HG03095 (cell line): ENCODE measurements at regions not wholly inside any gene's neighbourhood (a gene's known extent, or its start where the extent isn't known, plus 50 kb on each side); places are given as distances from the start of the nearest gene placed in this dataset.
"Not testable (repeated sequence)": the region's sequence is repeated elsewhere in the genome, so short reads cannot be mapped to it uniquely, and the experiment has no call there.

Experiments
- ATAC-seq: cut with Tn5 transposase; IDR thresholded peaks from one replicate; pipeline ENCODE4 v1.9.1; 2021; ENCODE audit warnings: moderate library complexity; ENCODE audit not compliant: unreplicated experiment

DNA sequence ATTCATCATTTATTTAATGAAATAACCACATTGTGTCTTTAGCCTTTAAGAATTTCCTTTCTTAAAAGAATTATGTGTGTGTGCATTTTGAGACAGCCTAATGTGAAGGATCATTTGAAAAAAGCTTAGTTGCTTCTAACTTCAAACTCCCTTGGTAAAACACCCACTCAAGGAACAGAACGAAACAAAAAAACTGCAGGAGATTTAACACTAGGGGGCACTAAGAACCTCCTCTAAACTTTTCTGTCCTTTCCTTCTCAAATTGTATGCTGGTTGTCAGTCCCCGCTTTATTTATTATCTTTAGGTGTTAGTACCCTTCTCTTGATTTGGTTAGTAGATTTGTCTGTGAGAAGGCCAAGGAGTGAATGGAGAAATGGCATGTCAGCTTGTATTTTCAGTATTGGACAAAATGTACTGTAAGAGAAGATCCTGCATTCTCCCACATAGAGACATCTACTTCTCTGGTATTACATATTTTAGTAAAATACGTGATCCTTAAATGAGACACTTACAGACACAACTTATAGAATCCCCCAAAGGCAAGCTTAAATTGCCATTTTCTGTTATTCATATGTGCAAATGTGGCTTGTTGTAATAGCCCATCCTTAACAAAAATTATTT is 229.7 kb downstream of the MRPS30 start:
- ATAC-seq = peak; percentile 86

DNA sequence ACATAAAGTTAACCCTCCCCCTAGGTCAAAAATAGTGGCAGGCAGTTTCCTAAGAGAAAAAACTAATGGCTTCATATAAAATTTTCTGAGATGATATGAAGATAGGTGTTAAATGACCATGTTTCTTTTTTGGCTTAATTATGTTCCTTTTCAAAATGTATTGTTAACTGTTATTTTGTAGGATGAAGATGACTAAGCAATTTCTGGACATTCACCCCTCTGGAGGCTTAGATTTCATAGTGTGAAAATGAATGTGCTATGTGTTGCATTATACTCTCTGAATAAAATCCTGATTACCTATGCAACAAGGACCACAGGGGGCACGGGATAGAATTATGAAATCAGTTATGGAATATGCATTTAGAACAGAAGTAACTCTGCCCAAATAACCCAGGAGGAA is 233.5 kb downstream of the MRPS30 start:
- no peak for ATAC-seq

DNA sequence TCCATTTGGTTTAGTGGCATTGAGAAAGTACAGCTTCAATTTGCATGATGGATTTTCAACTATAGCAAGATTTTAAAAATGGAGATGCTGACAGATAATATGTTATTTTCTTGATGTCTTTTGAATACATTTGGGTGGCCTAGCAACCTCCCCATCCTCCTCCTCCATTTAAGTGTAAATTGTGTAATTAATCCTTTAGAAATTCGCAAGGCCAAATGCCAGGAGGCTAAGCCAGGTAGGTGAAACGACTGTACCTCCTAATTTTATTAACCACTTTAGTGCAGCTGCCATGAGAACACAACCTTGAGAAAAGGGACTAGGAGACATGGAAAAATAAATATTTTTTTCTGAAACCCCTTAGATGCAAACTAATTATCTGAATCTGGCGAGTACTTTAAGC is 248.8 kb downstream of the MRPS30 start:
- ATAC-seq = no peak

GRCh38 chr5:45060724-45061123 is 252.0 kb downstream of the MRPS30 start:
- no peak for ATAC-seq

DNA sequence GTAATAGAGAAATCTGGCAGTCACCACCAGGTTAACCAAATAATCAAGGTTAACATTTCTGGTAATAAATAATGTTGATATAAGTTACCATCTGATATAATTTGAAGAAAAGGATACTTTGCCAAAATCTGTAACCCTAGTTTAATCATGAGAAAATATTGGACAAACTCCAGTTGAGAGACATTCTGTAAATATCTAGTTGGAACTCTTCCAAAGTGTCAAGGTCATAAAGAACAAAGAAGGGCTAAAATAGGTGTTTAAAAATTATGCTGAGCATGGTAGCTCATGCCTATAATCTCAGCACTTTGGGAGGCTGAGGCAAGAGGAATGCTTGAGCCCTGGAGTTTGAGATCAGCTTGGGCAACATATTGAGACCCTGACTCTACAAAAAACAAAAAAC is 253.3 kb downstream of the MRPS30 start:
- ATAC-seq = no peak

GRCh38 chr5:45081082-45081481 is 272.3 kb downstream of the MRPS30 start:
- ATAC-seq = no peak

DNA sequence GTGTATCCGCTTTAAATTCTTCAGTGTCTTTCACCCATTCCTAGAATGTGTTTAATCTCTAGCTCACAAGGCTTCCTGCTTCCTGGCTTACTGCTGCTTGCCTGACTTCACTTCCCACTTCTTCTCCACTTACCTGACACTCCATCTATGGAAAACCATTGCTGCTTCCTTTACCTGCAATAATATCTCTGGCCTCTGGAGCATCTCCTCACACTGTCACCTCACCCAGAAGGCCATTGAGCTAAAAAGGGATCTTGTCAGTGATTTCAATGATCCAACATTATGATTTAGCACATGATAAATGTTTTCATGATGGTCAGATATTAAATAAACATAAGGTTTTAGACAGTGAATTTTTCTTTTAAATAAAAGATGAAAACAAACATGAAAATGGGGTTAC is 281.1 kb downstream of the MRPS30 start:
- ATAC-seq = no peak

GRCh38 chr5:45093377-45093776 is 284.6 kb downstream of the MRPS30 start:
- ATAC-seq = no peak

DNA sequence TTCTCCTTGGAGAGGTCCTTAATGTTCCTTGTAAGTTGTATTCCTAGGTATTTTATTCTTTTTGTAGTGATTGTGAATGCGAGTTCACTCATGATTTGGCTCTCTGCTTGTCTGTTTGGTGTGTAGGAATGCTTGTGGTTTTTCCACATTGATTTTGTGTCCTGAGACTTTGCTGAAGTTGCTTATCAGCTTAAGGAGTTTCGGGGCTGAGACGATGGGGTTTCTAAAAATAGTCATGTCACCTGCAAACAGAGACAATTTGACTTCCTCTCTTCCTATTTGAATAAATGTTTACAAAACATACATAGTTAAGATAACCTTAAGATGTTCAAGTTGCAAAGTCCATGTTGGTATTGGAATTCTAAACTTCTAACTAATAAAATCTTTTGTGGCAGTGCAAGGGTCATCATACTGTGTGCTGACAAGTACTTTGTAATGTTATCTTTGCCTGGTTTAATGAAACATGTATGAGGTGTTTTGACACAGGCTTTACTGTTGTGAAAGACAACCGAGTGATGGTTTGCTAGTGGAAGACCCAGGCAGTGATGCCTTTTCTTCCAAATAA is 286.2 kb downstream of the MRPS30 start:
- ATAC-seq = no peak

- peak; percentile 70 for ATAC-seq
Observed at GRCh38 chr5:45098483-45098882, 289.7 kb downstream of the MRPS30 start.

DNA sequence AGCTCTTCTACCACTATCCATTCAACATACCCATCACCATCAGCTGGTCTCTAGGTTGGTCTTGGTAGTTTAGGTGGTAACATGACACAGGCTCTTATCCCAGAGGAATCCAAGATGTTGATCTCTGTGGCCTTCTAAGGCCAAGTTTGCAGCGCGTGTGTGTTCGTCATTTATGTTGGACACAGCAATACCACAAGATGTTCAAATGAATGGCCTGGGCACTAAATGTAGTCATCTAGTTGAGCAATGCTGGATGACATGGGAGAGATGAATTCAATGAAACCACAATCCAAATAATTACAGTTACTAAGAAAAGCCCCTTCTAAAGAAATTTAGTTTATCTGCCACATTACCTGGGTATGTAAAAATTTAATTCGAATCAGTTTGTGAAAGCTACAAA is 292.4 kb downstream of the MRPS30 start:
- no peak for ATAC-seq

- no peak for ATAC-seq
Observed at GRCh38 chr5:45105491-45105994, 296.8 kb downstream of the MRPS30 start.

DNA sequence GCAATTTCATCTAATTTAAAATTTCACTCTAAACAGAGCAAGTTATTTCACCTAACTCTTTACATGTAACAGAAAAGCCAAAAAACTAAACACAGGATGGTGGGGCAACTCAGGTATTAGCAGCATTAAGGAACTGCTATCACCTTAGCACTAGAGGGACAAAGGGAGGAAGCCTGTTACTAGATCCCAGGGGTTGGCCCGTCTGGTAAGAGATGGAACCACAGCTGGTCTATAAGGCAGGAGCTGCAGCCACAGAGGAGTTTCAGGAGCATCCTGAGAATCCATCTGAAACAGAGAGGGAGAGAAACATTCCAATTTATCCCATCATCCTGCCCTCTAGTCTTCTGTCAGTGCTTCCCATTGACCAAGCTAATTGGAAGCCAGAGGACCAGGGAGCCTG is 300.3 kb downstream of the MRPS30 start:
- ATAC-seq = no peak

DNA sequence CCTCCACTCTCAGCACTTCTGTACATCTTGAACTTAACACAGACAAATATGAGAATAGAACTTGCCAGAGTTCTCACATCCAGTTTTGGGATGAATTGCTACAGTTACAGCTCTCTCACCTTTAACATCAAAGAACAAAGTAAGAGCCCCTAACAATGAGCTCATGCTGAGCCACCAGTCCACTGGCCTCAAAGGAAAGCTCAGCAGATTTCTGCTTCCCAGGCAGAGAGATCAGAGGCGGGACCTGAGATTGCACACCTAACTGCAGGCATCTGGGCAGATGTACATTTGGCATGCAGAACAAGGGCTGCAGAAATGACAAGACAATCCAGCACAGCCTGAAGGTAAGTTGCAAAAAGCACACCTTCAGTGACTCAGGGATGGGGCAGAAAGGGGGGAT is 300.9 kb downstream of the MRPS30 start:
- no peak for ATAC-seq

GRCh38 chr5:45110399-45110798 is 301.7 kb downstream of the MRPS30 start:
- ATAC-seq = no peak

GRCh38 chr5:45113726-45114125 is 305.0 kb downstream of the MRPS30 start:
- no peak for ATAC-seq

DNA sequence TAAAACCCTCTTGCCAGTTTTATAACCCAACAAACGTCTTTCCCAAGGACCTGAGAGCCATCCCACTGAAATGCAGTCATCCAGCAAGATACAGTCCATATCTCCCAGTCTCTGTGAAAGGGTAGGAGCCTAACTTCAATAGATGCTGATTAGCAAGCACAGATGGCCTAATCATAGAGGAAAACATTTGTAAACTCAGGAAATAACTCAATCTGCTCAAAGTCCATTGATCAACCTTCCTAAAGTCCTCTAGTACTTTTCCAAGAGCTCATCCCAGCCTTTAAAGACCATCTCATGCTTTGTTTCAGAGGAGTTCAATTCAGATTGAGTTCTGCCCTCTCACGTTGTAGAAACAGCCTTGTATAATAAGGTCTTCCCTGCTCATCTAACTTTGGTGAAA is 324.2 kb downstream of the MRPS30 start:
- ATAC-seq = no peak

DNA sequence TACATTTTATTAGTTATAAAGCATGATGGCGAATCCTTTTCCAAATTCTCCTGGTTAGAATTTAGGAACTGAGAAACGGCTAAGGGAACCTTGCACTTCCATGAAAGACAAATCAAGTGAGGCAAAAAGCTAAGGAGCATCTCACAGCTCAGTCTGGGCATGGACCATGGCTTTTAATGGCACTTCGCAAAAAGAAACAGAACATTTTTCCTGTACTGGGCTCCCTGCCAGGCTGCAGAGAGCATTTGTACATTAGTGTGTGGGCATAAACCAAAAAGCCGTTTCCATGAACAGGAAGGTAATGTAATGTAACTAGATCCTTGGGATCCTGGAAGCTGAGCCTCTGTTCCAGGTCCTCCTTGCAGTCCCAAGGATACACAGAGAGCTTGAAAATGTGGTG is 354.2 kb downstream of the MRPS30 start:
- no peak for ATAC-seq

DNA sequence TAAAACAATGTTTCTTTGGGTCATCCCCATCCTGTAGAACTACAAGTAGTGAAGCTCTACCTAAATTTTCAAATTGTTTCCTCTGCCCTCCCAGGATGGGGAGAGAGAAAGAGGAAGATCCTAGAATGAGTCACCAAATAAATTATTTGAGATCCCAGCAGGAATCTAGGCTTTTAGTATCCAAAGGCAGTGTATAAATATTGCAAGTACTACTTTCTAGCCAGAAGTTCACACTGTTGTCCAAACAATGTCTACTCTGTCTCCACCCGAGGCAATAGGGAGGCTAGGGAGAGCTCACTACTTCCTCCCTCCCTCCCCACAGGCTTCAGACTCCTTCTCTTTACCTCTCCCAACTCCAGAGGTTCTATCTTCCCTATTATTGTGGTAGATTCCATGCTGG is 362.8 kb downstream of the MRPS30 start:
- ATAC-seq = no peak

- ATAC-seq = not testable (repeated sequence)
Observed at GRCh38 chr5:45172634-45173033, 363.9 kb downstream of the MRPS30 start.

GRCh38 chr5:45179686-45180085 is 370.9 kb downstream of the MRPS30 start:
- no peak for ATAC-seq

DNA sequence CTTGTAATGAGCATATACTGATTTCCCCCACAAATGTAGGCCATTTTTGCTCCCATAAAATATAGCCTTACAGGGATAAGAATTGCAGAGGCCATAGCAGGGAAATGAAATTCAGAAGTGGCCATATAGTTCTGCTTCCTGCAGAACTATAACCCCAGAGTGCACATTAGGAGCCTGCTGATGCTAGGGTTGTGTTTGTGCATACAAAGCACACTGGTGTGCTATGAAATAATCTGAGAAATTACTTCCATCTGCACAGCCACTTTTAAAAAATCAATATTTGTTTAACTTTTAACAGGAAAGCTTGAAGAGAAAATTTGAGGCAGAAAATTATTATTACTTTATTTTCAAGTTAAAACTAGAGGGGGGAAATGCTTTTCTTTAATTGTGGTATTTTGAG is 380.3 kb downstream of the MRPS30 start:
- ATAC-seq = no peak

- ATAC-seq = no peak
Observed at GRCh38 chr5:45189481-45189880, 380.7 kb downstream of the MRPS30 start.
